ENCODE measurements at regions not wholly inside any gene's neighbourhood (a gene's known extent, or its start where the extent isn't known, plus 50 kb on each side); places are given as distances from the start of the nearest gene placed in this dataset.

GRCh38 chr5:85604786-85605185 lies 1013.0 kb upstream of the COX7C start:
- Histone ChIP-seq H3F3A (ENCODE audit: low read depth) (no peaks in the 10 kb centered on the region), H3K79me2 (ENCODE audit: insufficient read depth, low read length) (no peaks in the 10 kb centered on the region), H3K36me3 (ENCODE audit: insufficient read depth, low read length) (no peaks in the 10 kb centered on the region), H3K9me3 (ENCODE audit: insufficient read depth, low read depth, low read length) (no peaks in the 10 kb centered on the region), H3K9ac (ENCODE audit: low read depth, low read length, poor library complexity, severe bottlenecking) (no peak overlapping the region), H3K4me2 (ENCODE audit: low read depth, low read length, poor library complexity, severe bottlenecking) (no peak overlapping the region), H4K20me1 (ENCODE audit: insufficient read depth, low read length, poor library complexity, severe bottlenecking) (no peaks in the 10 kb centered on the region), H3K27me3 (ENCODE audit: insufficient read depth, low read length, poor library complexity, severe bottlenecking) (no peaks in the 10 kb centered on the region), H2AFZ (ENCODE audit: low read length) (no peak overlapping the region), H3K9me2 (replicated peaks; ENCODE audit: low read depth, low read length) (no peaks in the 10 kb centered on the region), H3K4me1 (ENCODE audit: insufficient read depth, low read length, poor library complexity, severe bottlenecking) (no peaks in the 10 kb centered on the region), H3K4me3 (ENCODE audit: low read length, poor library complexity, severe bottlenecking) (no peak overlapping the region)
- TF ChIP-seq EZH2phosphoT487 (IDR thresholded peaks at IDR 0.05; ENCODE audit: borderline replicate concordance) = no peak
- no peak for TF ChIP-seq CTCF (conservative IDR thresholded peaks at IDR 0.05; ENCODE audit: low read length)

GRCh38 chr5:85605381-85605780 lies 1012.4 kb upstream of the COX7C start:
- Histone ChIP-seq H3K9me3 (ENCODE audit: insufficient read depth, low read depth, low read length) (no peaks in the 10 kb centered on the region), H3K9ac (ENCODE audit: low read depth, low read length, poor library complexity, severe bottlenecking) (no peak overlapping the region), H3F3A (ENCODE audit: low read depth) (no peaks in the 10 kb centered on the region), H3K79me2 (ENCODE audit: insufficient read depth, low read length) (no peaks in the 10 kb centered on the region), H2AFZ (ENCODE audit: low read length) (no peak overlapping the region), H3K9me2 (replicated peaks; ENCODE audit: low read depth, low read length) (no peaks in the 10 kb centered on the region), H3K36me3 (ENCODE audit: insufficient read depth, low read length) (no peaks in the 10 kb centered on the region), H4K20me1 (ENCODE audit: insufficient read depth, low read length, poor library complexity, severe bottlenecking) (no peaks in the 10 kb centered on the region), H3K4me2 (ENCODE audit: low read depth, low read length, poor library complexity, severe bottlenecking) (no peak overlapping the region), H3K4me3 (ENCODE audit: low read length, poor library complexity, severe bottlenecking) (no peak overlapping the region), H3K4me1 (ENCODE audit: insufficient read depth, low read length, poor library complexity, severe bottlenecking) (no peaks in the 10 kb centered on the region), H3K27me3 (ENCODE audit: insufficient read depth, low read length, poor library complexity, severe bottlenecking) (no peaks in the 10 kb centered on the region)
- TF ChIP-seq EZH2phosphoT487 (IDR thresholded peaks at IDR 0.05; ENCODE audit: borderline replicate concordance) (no peak), CTCF (conservative IDR thresholded peaks at IDR 0.05; ENCODE audit: low read length) (no peak)

GRCh38 chr5:85614489-85614888 lies 1003.3 kb upstream of the COX7C start:
- no peak for TF ChIP-seq CTCF (conservative IDR thresholded peaks at IDR 0.05; ENCODE audit: low read length)
- Histone ChIP-seq H3K9me3 (ENCODE audit: insufficient read depth, low read depth, low read length) (no peaks in the 10 kb centered on the region), H3K9ac (ENCODE audit: low read depth, low read length, poor library complexity, severe bottlenecking) (no peak overlapping the region), H2AFZ (ENCODE audit: low read length) (no peak overlapping the region), H3K36me3 (ENCODE audit: insufficient read depth, low read length) (no peaks in the 10 kb centered on the region), H3K4me1 (ENCODE audit: insufficient read depth, low read length, poor library complexity, severe bottlenecking) (no peaks in the 10 kb centered on the region), H3K4me3 (ENCODE audit: low read length, poor library complexity, severe bottlenecking) (no peak overlapping the region), H3K9me2 (replicated peaks; ENCODE audit: low read depth, low read length) (no peaks in the 10 kb centered on the region), H3F3A (ENCODE audit: low read depth) (no peaks in the 10 kb centered on the region), H3K79me2 (ENCODE audit: insufficient read depth, low read length) (no peaks in the 10 kb centered on the region), H3K4me2 (ENCODE audit: low read depth, low read length, poor library complexity, severe bottlenecking) (no peak overlapping the region), H3K27me3 (ENCODE audit: insufficient read depth, low read length, poor library complexity, severe bottlenecking) (no peaks in the 10 kb centered on the region), H4K20me1 (ENCODE audit: insufficient read depth, low read length, poor library complexity, severe bottlenecking) (no peaks in the 10 kb centered on the region)

Measured in Loucy (cell line).